ENCODE measurements at regions not wholly inside any gene's neighbourhood (a gene's known extent, or its start where the extent isn't known, plus 50 kb on each side); places are given as distances from the start of the nearest gene placed in this dataset.

DNA sequence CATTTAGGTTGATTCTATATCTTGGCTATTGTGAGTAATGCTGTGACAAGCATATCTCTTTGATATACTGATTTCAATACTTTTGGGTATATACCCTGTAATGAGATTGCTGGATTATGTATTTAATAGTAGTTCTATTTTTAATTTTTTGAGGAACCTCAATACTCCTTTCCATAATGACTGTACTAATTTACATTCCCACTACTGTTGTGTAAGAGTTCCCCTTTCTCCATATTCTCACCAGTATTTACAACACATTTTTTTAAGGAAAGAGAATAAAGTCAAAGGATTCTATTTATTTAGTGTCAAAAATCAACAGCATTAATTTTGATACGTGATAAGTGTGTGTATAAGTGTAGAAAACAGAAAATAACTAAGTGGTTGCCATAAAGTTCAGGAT lies 356.4 kb upstream of the EDIL3 start:
- Histone ChIP-seq H3K9me3 (replicated peaks; ENCODE audit: control insufficient read depth, insufficient read depth, low read length) (no peaks in the 10 kb centered on the region), H4K20me1 (ENCODE audit: control insufficient read depth, insufficient read depth) (no peaks in the 10 kb centered on the region), H3K79me2 (ENCODE audit: control insufficient read depth, insufficient read depth, low read length) (no peaks in the 10 kb centered on the region), H3K4me1 (ENCODE audit: control insufficient read depth, insufficient read depth, low read length) (no peaks in the 10 kb centered on the region), H2AFZ (ENCODE audit: control insufficient read depth, low read depth, low read length) (no peak overlapping the region), H3K4me2 (ENCODE audit: control insufficient read depth, insufficient read depth) (no peak overlapping the region), H3K27ac (ENCODE audit: control insufficient read depth, insufficient read depth) (no peak overlapping the region), H3K27me3 (replicated peaks in 1 of 2; ENCODE audit: control insufficient read depth in 2 of 2, insufficient read depth in 2 of 2, low read length in 1 of 2) (no peaks in the 10 kb centered on the region), H3K9ac (ENCODE audit: control insufficient read depth, insufficient read depth, low read length) (no peak overlapping the region), H3K4me3 (no peak overlapping the region), H3K36me3 (ENCODE audit: control insufficient read depth in 2 of 2, insufficient read depth in 2 of 2, low read length in 1 of 2) (no peaks in the 10 kb centered on the region)
- CTCF ChIA-PET: no interaction called here
- no peak for ATAC-seq
- SMC1A ChIA-PET (ENCODE audit: uncharacterized antibody, unreplicated experiment): no interaction called here
- DNase-seq (ENCODE audit: low read depth, low spot score): no peak
- POLR2A ChIA-PET: no interaction called here
- RAD21 ChIA-PET (ENCODE audit: unreplicated experiment): no interaction called here
- intact Hi-C loops (cut with micrococcal nuclease; ENCODE audit: unreplicated experiment): no loop called here
- no TSS peak for BruUV-seq (replicated peaks)
- WGBS (ENCODE audit: insufficient coverage, insufficient replicate concordance, low lambda C conversion rate, missing lambda C conversion rate): 0% methylated on average over 1 of the region's 1 CpG
- in situ Hi-C loops (cut with MboI): no loop called here
- no peak for FAIRE-seq
- TF ChIP-seq HDGF (IDR thresholded peaks at IDR 0.05) (no peak), SP1 (IDR thresholded peaks at IDR 0.05; ENCODE audit: low read depth, low read length) (no peak), SMAD5 (IDR thresholded peaks at IDR 0.05; ENCODE audit: low read depth) (no peak), RCOR1 (conservative IDR thresholded peaks at IDR 0.05; ENCODE audit: low read depth, low read length) (no peak), RFX5 (IDR thresholded peaks at IDR 0.05; ENCODE audit: low read depth, low read length) (no peak), ZZZ3 (IDR thresholded peaks at IDR 0.05; ENCODE audit: control insufficient read depth, insufficient read length, low read depth) (no peak), TCF7 (IDR thresholded peaks at IDR 0.05; ENCODE audit: borderline replicate concordance) (no peak), MTA2 (IDR thresholded peaks at IDR 0.05; ENCODE audit: low read depth) (no peak)
- TF ChIP-seq, protein P1, sequence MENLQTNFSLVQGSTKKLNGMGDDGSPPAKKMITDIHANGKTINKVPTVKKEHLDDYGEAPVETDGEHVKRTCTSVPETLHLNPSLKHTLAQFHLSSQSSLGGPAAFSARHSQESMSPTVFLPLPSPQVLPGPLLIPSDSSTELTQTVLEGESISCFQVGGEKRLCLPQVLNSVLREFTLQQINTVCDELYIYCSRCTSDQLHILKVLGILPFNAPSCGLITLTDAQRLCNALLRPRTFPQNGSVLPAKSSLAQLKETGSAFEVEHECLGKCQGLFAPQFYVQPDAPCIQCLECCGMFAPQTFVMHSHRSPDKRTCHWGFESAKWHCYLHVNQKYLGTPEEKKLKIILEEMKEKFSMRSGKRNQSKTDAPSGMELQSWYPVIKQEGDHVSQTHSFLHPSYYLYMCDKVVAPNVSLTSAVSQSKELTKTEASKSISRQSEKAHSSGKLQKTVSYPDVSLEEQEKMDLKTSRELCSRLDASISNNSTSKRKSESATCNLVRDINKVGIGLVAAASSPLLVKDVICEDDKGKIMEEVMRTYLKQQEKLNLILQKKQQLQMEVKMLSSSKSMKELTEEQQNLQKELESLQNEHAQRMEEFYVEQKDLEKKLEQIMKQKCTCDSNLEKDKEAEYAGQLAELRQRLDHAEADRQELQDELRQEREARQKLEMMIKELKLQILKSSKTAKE (IDR thresholded peaks at IDR 0.05; ENCODE audit: low read depth, poor library complexity, severe bottlenecking): no peak
- TF ChIP-seq, protein P2, sequence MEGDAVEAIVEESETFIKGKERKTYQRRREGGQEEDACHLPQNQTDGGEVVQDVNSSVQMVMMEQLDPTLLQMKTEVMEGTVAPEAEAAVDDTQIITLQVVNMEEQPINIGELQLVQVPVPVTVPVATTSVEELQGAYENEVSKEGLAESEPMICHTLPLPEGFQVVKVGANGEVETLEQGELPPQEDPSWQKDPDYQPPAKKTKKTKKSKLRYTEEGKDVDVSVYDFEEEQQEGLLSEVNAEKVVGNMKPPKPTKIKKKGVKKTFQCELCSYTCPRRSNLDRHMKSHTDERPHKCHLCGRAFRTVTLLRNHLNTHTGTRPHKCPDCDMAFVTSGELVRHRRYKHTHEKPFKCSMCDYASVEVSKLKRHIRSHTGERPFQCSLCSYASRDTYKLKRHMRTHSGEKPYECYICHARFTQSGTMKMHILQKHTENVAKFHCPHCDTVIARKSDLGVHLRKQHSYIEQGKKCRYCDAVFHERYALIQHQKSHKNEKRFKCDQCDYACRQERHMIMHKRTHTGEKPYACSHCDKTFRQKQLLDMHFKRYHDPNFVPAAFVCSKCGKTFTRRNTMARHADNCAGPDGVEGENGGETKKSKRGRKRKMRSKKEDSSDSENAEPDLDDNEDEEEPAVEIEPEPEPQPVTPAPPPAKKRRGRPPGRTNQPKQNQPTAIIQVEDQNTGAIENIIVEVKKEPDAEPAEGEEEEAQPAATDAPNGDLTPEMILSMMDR (IDR thresholded peaks at IDR 0.05 in 2 of 3, conservative IDR thresholded peaks at IDR 0.05 in 1 of 3; ENCODE audit: control insufficient read depth in 2 of 3, extremely low read depth in 1 of 3, insufficient read depth in 1 of 3, low read depth in 3 of 3, low read length in 3 of 3): no peak
- TF ChIP-seq, protein P3, sequence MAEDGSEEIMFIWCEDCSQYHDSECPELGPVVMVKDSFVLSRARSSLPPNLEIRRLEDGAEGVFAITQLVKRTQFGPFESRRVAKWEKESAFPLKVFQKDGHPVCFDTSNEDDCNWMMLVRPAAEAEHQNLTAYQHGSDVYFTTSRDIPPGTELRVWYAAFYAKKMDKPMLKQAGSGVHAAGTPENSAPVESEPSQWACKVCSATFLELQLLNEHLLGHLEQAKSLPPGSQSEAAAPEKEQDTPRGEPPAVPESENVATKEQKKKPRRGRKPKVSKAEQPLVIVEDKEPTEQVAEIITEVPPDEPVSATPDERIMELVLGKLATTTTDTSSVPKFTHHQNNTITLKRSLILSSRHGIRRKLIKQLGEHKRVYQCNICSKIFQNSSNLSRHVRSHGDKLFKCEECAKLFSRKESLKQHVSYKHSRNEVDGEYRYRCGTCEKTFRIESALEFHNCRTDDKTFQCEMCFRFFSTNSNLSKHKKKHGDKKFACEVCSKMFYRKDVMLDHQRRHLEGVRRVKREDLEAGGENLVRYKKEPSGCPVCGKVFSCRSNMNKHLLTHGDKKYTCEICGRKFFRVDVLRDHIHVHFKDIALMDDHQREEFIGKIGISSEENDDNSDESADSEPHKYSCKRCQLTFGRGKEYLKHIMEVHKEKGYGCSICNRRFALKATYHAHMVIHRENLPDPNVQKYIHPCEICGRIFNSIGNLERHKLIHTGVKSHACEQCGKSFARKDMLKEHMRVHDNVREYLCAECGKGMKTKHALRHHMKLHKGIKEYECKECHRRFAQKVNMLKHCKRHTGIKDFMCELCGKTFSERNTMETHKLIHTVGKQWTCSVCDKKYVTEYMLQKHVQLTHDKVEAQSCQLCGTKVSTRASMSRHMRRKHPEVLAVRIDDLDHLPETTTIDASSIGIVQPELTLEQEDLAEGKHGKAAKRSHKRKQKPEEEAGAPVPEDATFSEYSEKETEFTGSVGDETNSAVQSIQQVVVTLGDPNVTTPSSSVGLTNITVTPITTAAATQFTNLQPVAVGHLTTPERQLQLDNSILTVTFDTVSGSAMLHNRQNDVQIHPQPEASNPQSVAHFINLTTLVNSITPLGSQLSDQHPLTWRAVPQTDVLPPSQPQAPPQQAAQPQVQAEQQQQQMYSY (CRISPR knock-in tag; IDR thresholded peaks at IDR 0.05): no peak
- TF ChIP-seq, protein P4, sequence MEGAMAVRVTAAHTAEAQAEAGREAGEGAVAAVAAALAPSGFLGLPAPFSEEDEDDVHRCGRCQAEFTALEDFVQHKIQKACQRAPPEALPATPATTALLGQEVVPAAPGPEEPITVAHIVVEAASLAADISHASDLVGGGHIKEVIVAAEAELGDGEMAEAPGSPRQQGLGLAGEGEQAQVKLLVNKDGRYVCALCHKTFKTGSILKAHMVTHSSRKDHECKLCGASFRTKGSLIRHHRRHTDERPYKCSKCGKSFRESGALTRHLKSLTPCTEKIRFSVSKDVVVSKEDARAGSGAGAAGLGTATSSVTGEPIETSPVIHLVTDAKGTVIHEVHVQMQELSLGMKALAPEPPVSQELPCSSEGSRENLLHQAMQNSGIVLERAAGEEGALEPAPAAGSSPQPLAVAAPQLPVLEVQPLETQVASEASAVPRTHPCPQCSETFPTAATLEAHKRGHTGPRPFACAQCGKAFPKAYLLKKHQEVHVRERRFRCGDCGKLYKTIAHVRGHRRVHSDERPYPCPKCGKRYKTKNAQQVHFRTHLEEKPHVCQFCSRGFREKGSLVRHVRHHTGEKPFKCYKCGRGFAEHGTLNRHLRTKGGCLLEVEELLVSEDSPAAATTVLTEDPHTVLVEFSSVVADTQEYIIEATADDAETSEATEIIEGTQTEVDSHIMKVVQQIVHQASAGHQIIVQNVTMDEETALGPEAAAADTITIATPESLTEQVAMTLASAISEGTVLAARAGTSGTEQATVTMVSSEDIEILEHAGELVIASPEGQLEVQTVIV (IDR thresholded peaks at IDR 0.05; ENCODE audit: borderline replicate concordance, partially characterized antibody): no peak
